Mammary epithelial cell (primary cell): ENCODE measurements at regions not wholly inside any gene's neighbourhood (a gene's known extent, or its start where the extent isn't known, plus 50 kb on each side); places are given as distances from the start of the nearest gene placed in this dataset.

Experiments
- CTCF ChIP-seq, 2 donors: IDR thresholded peaks in 1 of 2; conservative IDR thresholded peaks in 1 of 2; 2 replicates each; pipeline ENCODE4 v1.5.1; 2011 to 2012; ENCODE audit warnings: inconsistent platforms in 2 of 2, low read length in 2 of 2, mild to moderate bottlenecking in 2 of 2, control low read depth in 1 of 2, low read depth in 1 of 2; ENCODE audit not compliant: insufficient read depth in 1 of 2; ENCODE audit errors: extremely low read depth in 1 of 2
- EZH2 ChIP-seq: IDR thresholded peaks from 2 replicates; pipeline ENCODE4 v1.6.1; 2012; ENCODE audit warnings: low read length, inconsistent platforms, borderline replicate concordance

DNA sequence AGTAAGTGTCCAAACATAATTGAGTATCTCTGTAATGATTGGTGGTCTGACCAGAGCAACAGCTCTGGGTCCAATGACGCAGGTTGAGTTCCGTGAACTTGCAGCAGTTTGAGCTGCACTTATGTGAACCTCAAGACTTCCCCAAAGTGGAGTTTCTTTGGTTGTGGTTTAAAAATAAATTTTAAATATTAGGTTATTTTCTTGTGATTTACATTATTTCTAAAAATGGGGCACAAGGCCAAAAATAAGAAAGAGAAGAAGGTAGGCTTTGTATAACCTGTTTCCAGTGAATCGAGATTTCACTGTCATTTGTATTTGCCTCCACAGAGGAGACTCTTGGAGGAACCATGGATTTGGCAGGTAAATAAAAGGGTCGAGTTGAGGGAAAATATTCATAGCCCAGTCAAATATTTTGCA, 166.4 kb upstream of the ZNF217 start:
- TF ChIP-seq EZH2 (no peak), CTCF (conservative IDR thresholded peaks at IDR 0.05 in 1 of 2, IDR thresholded peaks at IDR 0.05 in 1 of 2; ENCODE audit: extremely low read depth in 1 of 2, insufficient read depth in 1 of 2, low read depth in 1 of 2, low read length in 2 of 2) (no peak)
